ENCODE measurements at regions not wholly inside any gene's neighbourhood (a gene's known extent, or its start where the extent isn't known, plus 50 kb on each side); places are given as distances from the start of the nearest gene placed in this dataset.

DNA sequence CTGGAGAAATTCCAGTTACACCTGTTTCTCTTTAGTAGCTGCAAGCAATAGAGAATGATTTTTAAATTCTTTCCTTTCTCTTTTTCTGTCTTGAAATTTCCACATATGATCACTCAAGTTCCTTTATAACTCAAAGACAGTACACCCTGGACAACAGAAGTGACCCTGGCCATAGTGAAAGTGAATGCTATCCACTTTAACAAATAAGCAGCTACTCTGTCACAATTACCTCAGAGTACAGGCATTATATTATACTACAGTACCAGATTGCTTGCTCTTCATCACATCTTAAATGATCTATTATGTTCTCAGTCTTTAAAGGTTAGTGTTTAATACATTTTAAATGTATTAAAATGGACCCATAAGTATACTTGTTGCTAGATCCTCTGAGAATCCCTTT lies 136.2 kb downstream of the KLF12 start:
- ChIA-PET CTCF (interaction anchor here (0.5 kb wide), 1 partner anchor 39 kb away, joined by 4 read pairs; no protein-coding TSS in a partner anchor), POLR2A (no interaction called here)
- Mint-ChIP-seq H3K27me3 (ENCODE audit: low read depth) (no peaks in the 10 kb centered on the region), H3K4me3 (no peak overlapping the region), H3K27ac (no peak overlapping the region), H3K9me3 (no peaks in the 10 kb centered on the region), H3K4me1 (peaks cover 20% of the 10 kb centered on the region), H3K36me3 (no peaks in the 10 kb centered on the region)
- TF ChIP-seq, protein P1, sequence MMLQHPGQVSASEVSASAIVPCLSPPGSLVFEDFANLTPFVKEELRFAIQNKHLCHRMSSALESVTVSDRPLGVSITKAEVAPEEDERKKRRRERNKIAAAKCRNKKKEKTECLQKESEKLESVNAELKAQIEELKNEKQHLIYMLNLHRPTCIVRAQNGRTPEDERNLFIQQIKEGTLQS (CRISPR knock-in tag; conservative IDR thresholded peaks at IDR 0.05): no peak
- TF ChIP-seq ETV6 (CRISPR knock-in tag; IDR thresholded peaks at IDR 0.05) (no peak), ZNF232 (CRISPR knock-in tag; IDR thresholded peaks at IDR 0.05) (no peak), TP53 (CRISPR knock-in tag; IDR thresholded peaks at IDR 0.05) (no peak), TEAD1 (CRISPR knock-in tag; IDR thresholded peaks at IDR 0.05) (no peak), PRRX2 (CRISPR knock-in tag; IDR thresholded peaks at IDR 0.05) (no peak), GTF2I (CRISPR knock-in tag; conservative IDR thresholded peaks at IDR 0.05) (no peak), SOX15 (CRISPR knock-in tag; IDR thresholded peaks at IDR 0.05) (no peak), ZNF219 (CRISPR knock-in tag; IDR thresholded peaks at IDR 0.05; ENCODE audit: borderline replicate concordance) (no peak), RELA (CRISPR knock-in tag; IDR thresholded peaks at IDR 0.05; ENCODE audit: borderline replicate concordance) (no peak), FOXP1 (CRISPR knock-in tag; IDR thresholded peaks at IDR 0.05; ENCODE audit: borderline replicate concordance) (no peak)
- TF ChIP-seq, protein P2, sequence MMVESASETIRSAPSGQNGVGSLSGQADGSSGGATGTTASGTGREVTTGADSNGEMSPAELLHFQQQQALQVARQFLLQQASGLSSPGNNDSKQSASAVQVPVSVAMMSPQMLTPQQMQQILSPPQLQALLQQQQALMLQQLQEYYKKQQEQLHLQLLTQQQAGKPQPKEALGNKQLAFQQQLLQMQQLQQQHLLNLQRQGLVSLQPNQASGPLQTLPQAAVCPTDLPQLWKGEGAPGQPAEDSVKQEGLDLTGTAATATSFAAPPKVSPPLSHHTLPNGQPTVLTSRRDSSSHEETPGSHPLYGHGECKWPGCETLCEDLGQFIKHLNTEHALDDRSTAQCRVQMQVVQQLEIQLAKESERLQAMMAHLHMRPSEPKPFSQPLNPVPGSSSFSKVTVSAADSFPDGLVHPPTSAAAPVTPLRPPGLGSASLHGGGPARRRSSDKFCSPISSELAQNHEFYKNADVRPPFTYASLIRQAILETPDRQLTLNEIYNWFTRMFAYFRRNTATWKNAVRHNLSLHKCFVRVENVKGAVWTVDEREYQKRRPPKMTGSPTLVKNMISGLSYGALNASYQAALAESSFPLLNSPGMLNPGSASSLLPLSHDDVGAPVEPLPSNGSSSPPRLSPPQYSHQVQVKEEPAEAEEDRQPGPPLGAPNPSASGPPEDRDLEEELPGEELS (CRISPR knock-in tag; IDR thresholded peaks at IDR 0.05): no peak
- TF ChIP-seq, protein P3, sequence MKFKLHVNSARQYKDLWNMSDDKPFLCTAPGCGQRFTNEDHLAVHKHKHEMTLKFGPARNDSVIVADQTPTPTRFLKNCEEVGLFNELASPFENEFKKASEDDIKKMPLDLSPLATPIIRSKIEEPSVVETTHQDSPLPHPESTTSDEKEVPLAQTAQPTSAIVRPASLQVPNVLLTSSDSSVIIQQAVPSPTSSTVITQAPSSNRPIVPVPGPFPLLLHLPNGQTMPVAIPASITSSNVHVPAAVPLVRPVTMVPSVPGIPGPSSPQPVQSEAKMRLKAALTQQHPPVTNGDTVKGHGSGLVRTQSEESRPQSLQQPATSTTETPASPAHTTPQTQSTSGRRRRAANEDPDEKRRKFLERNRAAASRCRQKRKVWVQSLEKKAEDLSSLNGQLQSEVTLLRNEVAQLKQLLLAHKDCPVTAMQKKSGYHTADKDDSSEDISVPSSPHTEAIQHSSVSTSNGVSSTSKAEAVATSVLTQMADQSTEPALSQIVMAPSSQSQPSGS (CRISPR knock-in tag; IDR thresholded peaks at IDR 0.05; ENCODE audit: borderline replicate concordance, low read depth): no peak
- TF ChIP-seq, protein P4, sequence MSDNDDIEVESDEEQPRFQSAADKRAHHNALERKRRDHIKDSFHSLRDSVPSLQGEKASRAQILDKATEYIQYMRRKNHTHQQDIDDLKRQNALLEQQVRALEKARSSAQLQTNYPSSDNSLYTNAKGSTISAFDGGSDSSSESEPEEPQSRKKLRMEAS (CRISPR knock-in tag; IDR thresholded peaks at IDR 0.05): no peak
- TF ChIP-seq, protein P5, sequence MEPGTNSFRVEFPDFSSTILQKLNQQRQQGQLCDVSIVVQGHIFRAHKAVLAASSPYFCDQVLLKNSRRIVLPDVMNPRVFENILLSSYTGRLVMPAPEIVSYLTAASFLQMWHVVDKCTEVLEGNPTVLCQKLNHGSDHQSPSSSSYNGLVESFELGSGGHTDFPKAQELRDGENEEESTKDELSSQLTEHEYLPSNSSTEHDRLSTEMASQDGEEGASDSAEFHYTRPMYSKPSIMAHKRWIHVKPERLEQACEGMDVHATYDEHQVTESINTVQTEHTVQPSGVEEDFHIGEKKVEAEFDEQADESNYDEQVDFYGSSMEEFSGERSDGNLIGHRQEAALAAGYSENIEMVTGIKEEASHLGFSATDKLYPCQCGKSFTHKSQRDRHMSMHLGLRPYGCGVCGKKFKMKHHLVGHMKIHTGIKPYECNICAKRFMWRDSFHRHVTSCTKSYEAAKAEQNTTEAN (CRISPR knock-in tag; IDR thresholded peaks at IDR 0.05): no peak
- TF ChIP-seq, protein P6, sequence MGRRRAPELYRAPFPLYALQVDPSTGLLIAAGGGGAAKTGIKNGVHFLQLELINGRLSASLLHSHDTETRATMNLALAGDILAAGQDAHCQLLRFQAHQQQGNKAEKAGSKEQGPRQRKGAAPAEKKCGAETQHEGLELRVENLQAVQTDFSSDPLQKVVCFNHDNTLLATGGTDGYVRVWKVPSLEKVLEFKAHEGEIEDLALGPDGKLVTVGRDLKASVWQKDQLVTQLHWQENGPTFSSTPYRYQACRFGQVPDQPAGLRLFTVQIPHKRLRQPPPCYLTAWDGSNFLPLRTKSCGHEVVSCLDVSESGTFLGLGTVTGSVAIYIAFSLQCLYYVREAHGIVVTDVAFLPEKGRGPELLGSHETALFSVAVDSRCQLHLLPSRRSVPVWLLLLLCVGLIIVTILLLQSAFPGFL (CRISPR knock-in tag; IDR thresholded peaks at IDR 0.05; ENCODE audit: borderline replicate concordance): no peak
- TF ChIP-seq, protein P7, sequence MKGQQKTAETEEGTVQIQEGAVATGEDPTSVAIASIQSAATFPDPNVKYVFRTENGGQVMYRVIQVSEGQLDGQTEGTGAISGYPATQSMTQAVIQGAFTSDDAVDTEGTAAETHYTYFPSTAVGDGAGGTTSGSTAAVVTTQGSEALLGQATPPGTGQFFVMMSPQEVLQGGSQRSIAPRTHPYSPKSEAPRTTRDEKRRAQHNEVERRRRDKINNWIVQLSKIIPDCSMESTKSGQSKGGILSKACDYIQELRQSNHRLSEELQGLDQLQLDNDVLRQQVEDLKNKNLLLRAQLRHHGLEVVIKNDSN (CRISPR knock-in tag; IDR thresholded peaks at IDR 0.05): no peak
- no peak for ATAC-seq
- no peak for DNase-seq (ENCODE audit: low spot score)

DNA sequence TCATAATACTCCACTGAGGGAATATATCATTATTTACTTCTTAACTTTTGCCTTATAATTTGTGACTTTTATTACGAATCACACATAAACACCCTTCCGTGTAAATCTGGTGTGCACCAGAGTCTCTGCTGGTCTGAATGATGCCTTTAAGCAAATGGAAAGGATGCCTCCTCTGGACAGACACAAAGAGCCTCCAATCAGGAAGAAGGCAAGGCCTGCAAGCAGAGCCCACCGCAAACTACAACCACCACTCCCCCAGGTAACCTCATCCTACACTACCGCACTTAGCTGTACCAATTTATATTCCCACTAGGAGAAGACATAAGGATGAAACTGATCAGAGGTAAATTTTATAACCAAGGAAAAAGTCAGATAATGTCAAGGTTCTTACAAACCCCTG lies 137.6 kb downstream of the KLF12 start:
- Mint-ChIP-seq H3K9me3 (no peaks in the 10 kb centered on the region), H3K36me3 (no peaks in the 10 kb centered on the region), H3K4me3 (no peak overlapping the region), H3K27ac (no peak overlapping the region), H3K27me3 (ENCODE audit: low read depth) (no peaks in the 10 kb centered on the region), H3K4me1 (peaks cover 31% of the 10 kb centered on the region)
- DNase-seq (ENCODE audit: low spot score) (no peak), ATAC-seq (peak; percentile 71)
- ChIA-PET CTCF (no interaction called here), POLR2A (no interaction called here)
- TF ChIP-seq ETV6 (CRISPR knock-in tag; IDR thresholded peaks at IDR 0.05) (no peak), MXD4 (CRISPR knock-in tag; IDR thresholded peaks at IDR 0.05; ENCODE audit: borderline replicate concordance) (no peak), GRHL2 (CRISPR knock-in tag; IDR thresholded peaks at IDR 0.05; ENCODE audit: insufficient replicate concordance, severe bottlenecking) (no peak), MYBL2 (CRISPR knock-in tag; IDR thresholded peaks at IDR 0.05) (no peak), RORB (CRISPR knock-in tag; IDR thresholded peaks at IDR 0.05) (no peak)
- TF ChIP-seq, protein P5 (CRISPR knock-in tag; IDR thresholded peaks at IDR 0.05): no peak
- TF ChIP-seq, protein P8, sequence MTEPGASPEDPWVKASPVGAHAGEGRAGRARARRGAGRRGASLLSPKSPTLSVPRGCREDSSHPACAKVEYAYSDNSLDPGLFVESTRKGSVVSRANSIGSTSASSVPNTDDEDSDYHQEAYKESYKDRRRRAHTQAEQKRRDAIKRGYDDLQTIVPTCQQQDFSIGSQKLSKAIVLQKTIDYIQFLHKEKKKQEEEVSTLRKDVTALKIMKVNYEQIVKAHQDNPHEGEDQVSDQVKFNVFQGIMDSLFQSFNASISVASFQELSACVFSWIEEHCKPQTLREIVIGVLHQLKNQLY (CRISPR knock-in tag; IDR thresholded peaks at IDR 0.05): no peak
- TF ChIP-seq, protein P9, sequence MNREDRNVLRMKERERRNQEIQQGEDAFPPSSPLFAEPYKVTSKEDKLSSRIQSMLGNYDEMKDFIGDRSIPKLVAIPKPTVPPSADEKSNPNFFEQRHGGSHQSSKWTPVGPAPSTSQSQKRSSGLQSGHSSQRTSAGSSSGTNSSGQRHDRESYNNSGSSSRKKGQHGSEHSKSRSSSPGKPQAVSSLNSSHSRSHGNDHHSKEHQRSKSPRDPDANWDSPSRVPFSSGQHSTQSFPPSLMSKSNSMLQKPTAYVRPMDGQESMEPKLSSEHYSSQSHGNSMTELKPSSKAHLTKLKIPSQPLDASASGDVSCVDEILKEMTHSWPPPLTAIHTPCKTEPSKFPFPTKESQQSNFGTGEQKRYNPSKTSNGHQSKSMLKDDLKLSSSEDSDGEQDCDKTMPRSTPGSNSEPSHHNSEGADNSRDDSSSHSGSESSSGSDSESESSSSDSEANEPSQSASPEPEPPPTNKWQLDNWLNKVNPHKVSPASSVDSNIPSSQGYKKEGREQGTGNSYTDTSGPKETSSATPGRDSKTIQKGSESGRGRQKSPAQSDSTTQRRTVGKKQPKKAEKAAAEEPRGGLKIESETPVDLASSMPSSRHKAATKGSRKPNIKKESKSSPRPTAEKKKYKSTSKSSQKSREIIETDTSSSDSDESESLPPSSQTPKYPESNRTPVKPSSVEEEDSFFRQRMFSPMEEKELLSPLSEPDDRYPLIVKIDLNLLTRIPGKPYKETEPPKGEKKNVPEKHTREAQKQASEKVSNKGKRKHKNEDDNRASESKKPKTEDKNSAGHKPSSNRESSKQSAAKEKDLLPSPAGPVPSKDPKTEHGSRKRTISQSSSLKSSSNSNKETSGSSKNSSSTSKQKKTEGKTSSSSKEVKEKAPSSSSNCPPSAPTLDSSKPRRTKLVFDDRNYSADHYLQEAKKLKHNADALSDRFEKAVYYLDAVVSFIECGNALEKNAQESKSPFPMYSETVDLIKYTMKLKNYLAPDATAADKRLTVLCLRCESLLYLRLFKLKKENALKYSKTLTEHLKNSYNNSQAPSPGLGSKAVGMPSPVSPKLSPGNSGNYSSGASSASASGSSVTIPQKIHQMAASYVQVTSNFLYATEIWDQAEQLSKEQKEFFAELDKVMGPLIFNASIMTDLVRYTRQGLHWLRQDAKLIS (CRISPR knock-in tag; IDR thresholded peaks at IDR 0.05; ENCODE audit: borderline replicate concordance): no peak

Data from WTC11 (cell line).